ENCODE measurements at regions not wholly inside any gene's neighbourhood (a gene's known extent, or its start where the extent isn't known, plus 50 kb on each side); places are given as distances from the start of the nearest gene placed in this dataset.

DNA sequence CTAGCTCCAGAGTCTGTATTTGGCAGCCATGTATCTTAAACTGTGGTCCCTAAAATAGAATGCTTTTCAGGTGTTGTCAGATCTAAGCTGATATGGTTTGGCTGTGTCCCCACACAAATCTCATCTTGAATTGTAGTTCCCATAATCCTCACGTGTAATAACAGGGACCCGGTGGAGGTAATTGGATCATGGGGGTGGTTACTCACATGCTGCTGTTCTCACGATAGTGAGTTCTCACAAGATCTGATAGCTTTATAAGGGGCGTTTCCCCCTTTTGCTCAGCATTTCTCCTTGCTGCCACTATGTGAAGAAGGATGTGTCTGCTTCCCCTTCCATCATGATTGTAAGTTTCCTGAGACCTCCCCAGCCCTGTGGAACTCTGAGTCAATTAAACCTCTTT is 199.9 kb upstream of the ISX start:
- no peak overlapping the region for H3K4me3 ChIP-seq (ENCODE audit: low read depth, low read length)
- no peak for DNase-seq (ENCODE audit: low read depth)
- TF ChIP-seq, protein P1, sequence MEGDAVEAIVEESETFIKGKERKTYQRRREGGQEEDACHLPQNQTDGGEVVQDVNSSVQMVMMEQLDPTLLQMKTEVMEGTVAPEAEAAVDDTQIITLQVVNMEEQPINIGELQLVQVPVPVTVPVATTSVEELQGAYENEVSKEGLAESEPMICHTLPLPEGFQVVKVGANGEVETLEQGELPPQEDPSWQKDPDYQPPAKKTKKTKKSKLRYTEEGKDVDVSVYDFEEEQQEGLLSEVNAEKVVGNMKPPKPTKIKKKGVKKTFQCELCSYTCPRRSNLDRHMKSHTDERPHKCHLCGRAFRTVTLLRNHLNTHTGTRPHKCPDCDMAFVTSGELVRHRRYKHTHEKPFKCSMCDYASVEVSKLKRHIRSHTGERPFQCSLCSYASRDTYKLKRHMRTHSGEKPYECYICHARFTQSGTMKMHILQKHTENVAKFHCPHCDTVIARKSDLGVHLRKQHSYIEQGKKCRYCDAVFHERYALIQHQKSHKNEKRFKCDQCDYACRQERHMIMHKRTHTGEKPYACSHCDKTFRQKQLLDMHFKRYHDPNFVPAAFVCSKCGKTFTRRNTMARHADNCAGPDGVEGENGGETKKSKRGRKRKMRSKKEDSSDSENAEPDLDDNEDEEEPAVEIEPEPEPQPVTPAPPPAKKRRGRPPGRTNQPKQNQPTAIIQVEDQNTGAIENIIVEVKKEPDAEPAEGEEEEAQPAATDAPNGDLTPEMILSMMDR (IDR thresholded peaks at IDR 0.05; ENCODE audit: control insufficient read depth, extremely low read depth, insufficient read depth) = no peak

DNA sequence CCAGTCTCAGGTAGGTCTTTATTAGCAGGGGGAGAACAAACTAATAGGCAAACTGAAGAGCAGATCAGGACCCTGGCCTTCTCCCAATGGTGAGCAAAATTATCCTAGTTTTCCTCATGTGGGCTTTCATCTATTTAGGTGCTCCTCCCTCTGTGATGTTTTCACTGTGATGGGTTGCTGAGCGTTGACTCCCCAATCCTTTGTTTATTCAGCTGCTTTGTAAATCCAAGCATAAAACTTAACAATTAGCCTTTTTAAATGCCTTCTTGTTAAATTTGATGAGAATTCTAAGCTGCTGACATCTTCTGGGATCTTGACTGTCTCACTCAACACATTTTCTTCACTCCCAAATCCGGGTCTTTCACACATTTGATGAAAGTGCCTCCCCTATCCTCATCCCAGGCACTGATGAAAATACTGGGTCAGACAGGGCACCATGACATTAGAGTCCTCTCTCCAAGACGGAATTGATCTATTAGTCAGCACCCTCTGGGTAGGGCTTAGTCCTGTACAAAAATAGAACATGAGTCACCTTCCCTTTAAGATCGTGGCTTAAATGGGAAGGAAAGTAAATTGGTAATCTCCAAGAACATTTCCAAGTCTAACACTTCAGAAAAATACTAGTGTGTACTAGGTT is 199.3 kb upstream of the ISX start:
- DNase-seq (ENCODE audit: low read depth) = no peak
- H3K4me3 ChIP-seq (ENCODE audit: low read depth, low read length) = no peak overlapping the region
- TF ChIP-seq, protein P1 (IDR thresholded peaks at IDR 0.05; ENCODE audit: control insufficient read depth, extremely low read depth, insufficient read depth) = no peak

DNA sequence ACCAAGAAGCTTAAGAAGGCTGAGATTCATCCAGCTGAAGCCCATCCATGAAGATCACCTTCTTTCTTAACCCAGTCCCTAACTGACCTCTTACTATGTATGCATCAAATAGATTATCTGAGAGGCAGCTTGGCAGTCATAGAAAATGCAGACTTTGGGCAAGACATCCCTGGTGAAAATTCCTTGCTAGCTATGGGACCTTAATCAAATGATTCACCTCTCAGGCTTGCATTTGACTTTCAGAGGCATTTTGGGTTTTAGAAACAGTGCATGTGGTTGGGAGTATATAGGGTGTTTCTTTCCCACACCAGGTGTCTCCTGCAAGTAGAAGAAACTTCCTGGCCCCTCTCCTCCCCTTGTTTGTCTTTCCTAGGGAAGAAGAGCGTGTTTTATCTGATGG is 188.5 kb upstream of the ISX start:
- no peak overlapping the region for H3K4me3 ChIP-seq (ENCODE audit: low read depth, low read length)
- TF ChIP-seq, protein P1 (IDR thresholded peaks at IDR 0.05; ENCODE audit: control insufficient read depth, extremely low read depth, insufficient read depth) = no peak
- no peak for DNase-seq (ENCODE audit: low read depth)

DNA sequence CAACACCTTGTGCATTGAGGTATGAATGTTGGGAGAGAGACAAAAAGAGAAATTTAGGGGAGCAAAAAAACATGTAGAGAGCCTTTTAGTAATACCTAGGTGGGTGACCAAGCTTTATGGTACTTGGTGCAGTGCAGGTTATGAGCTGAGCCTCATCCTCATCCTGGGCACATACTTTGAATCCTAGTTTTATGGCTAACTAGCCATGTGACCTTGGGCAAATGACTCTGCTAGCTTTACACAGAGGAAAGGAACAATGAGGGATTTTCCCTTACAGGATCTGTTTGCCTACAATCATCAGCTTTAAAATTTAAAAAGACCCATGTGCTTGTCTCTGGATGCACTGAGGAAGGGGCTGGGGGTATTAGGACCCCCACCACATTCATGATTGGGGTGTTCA is 187.8 kb upstream of the ISX start:
- TF ChIP-seq, protein P1 (IDR thresholded peaks at IDR 0.05; ENCODE audit: control insufficient read depth, extremely low read depth, insufficient read depth) = no peak
- H3K4me3 ChIP-seq (ENCODE audit: low read depth, low read length) = no peak overlapping the region
- no peak for DNase-seq (ENCODE audit: low read depth)

DNA sequence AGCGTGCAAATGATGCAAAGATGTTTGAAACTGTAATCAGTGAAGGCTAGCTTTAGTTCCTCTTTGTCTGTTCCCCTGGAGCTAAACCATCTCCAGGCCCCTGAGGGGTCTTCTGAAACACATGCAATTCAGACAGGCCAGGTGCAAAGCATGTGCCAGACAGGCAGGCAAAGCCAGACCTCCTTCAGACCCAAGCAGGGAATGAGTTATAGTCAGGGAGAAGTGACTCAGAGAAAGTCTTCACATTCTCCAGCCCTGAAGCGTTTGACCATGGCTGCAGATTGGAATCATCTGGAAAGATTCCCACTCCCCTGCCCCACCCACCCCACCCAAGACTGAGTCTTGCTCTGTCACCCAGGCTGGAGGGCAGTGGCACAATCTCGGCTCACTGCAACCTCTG is 187.0 kb upstream of the ISX start:
- TF ChIP-seq, protein P1 (IDR thresholded peaks at IDR 0.05; ENCODE audit: control insufficient read depth, extremely low read depth, insufficient read depth) = no peak
- no peak for DNase-seq (ENCODE audit: low read depth)
- no peak overlapping the region for H3K4me3 ChIP-seq (ENCODE audit: low read depth, low read length)

DNA sequence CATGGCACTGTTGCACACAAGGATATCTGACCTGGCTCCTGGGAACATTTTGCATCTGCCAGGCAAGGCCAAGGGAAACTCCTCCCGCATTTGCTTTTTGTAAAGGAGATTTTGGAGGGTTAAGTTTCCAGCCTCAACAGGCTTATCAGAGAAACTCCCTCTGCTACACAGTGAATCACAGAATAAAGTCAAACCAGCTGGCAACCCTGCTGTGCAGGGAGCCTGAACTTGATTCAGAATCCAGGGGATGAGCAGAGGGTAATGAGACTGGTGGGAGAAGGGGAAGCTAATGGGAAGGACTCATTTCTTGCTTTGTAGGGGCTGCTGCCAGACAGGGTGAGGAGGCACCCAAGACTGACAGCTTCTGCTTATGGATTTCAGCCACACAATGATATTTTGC is 185.3 kb upstream of the ISX start:
- DNase-seq (ENCODE audit: low read depth) = no peak
- TF ChIP-seq, protein P1 (IDR thresholded peaks at IDR 0.05; ENCODE audit: control insufficient read depth, extremely low read depth, insufficient read depth) = no peak
- H3K4me3 ChIP-seq (ENCODE audit: low read depth, low read length) = no peak overlapping the region

DNA sequence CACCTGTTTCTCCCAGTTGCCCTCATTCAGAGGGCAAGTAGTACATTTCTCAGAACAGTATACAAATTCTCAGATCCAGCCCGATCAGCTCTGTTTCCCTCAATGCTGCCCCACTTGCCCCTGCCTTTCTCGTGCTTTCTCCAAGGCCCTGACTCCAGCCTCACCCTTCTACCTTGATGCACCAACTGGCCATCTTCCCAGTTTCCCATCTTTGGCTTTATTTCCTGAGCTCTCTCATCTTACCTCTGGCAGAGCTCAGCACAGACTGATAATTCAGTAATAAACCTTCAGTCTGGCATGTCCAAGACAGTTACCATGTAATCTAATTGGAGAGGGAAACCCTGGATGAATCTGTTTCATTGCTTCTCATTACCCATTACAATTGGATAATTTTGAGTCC is 184.5 kb upstream of the ISX start:
- H3K4me3 ChIP-seq (ENCODE audit: low read depth, low read length) = no peak overlapping the region
- TF ChIP-seq, protein P1 (IDR thresholded peaks at IDR 0.05; ENCODE audit: control insufficient read depth, extremely low read depth, insufficient read depth) = no peak
- no peak for DNase-seq (ENCODE audit: low read depth)

Data from LNCaP clone FGC (cell line).